ENCODE measurements at regions not wholly inside any gene's neighbourhood (a gene's known extent, or its start where the extent isn't known, plus 50 kb on each side); places are given as distances from the start of the nearest gene placed in this dataset.
"Not testable (repeated sequence)": the region's sequence is repeated elsewhere in the genome, so short reads cannot be mapped to it uniquely, and the experiment has no call there.

GRCh38 chr7:149635561-149636329 is 137.6 kb downstream of the ZNF467 start:
- DNase-seq (ENCODE audit: low read depth, low spot score), result no peak

- DNase-seq (ENCODE audit: low read depth, low spot score), result no peak
Measured at GRCh38 chr7:149633976-149634945, 136.7 kb upstream of the ZNF746 start.

DNA sequence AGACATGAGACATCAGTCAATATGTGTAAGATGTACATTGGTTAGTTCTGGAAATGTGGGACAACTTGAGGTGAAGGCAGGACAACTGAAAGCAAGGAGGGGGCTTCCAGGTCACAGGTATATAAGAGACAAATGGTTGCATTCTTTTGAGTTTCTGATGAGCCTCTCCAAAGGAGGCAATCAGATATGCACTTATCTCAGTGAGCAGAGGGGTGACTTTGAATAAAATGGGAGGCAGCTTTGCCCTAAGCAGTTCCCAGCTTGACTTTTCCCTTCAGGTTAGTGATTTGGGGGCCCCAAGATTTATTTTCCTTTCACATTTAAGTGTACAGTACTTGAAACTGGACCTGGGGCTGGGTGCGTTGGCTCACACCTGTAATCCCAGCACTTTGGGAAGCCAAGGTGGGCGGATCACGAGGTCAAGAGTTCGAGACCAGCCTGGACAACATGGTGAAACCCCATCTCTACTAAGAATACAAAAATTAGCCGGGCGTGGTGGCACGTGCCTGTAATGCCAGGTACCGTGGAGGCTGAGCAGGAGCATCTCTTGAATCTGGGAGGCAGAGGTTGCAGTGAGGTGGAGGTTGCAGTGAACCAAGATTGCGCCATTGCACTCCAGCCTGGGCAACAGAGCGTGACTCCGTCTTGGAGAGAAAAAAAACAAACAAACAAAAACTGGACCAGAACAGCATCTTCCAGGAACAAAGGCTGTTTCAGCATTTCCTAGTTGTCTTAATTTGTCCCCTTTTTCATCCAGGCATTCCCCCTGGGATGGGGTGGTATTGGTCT is 130.9 kb upstream of the ZNF746 start:
- not testable (repeated sequence) for DNase-seq (ENCODE audit: low read depth, low spot score)

GRCh38 chr7:149627911-149628310 is 130.3 kb upstream of the ZNF746 start:
- no peak for DNase-seq (ENCODE audit: low read depth, low spot score)

DNA sequence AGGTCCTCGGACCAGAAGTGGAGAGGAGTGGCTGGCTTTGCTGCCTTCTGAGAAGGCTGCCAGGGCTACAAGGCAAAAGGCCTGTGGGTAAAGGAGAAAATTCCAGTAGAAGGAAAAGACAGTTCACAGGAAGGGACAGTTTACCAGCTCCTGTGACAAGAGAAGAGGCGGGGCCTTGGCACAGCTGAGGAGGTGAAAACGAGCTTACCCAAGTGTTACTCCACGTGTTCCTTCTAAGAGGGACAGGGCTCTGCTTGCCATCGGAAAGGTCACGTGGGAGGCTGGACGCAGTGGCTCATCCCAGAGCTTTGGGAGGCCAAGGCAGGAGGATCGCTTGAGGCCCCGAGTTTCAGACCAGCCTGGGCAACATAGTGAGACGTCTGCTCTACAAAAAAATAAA is 129.4 kb upstream of the ZNF746 start:
- no peak for DNase-seq (ENCODE audit: low read depth, low spot score)

DNA sequence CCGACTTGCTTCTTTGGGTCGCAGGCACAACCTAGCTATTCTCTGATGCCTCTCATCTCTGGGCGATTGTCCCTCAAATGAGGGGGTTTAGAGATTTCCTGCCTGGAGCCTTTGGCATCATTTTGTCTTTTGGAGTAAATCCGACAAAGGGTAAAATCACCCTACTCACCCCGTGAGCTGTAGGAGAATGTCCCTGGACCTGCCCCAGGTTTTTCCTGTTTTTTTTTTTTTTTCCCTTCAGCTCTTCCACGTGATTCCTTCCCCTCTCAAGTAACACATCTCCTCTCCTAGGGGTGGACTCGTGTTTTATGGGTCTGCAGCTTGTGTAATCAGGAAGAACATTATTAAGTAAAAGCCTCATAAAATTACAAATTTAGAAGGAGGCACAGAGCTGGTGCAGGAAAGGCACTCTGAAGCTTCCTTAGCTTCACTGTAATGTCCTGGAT is 128.4 kb upstream of the ZNF746 start:
- DNase-seq (ENCODE audit: low read depth, low spot score), result no peak

DNA sequence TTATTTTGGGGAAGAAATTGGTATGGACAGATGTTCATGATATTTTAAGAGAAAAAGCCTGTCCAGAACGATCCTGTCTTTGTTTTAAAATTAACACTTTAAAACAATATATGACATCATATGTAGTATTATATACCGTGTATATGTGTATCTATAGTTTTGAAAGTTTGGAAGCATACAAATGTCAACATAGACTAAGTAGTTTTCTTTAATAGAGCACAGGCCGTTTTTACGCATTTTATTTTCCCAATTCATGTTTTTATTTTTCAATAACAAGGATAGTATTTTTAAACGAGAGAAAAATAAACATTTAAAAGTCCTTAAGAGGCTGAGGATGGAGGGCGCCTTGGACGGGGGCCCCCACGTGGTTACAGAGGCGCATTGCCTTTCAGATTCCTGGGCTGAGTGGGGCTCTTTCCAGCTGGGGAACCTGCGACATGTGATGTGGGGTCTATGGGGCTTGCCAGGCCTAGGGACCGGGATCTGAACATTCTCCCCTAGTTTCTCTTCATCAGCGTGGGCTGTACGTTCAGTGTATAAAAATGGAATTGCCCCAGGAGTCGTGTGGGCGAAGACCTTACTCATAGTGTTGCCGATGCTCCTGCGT is 127.8 kb upstream of the ZNF746 start:
- peak; percentile 41 for DNase-seq (ENCODE audit: low read depth, low spot score)

DNA sequence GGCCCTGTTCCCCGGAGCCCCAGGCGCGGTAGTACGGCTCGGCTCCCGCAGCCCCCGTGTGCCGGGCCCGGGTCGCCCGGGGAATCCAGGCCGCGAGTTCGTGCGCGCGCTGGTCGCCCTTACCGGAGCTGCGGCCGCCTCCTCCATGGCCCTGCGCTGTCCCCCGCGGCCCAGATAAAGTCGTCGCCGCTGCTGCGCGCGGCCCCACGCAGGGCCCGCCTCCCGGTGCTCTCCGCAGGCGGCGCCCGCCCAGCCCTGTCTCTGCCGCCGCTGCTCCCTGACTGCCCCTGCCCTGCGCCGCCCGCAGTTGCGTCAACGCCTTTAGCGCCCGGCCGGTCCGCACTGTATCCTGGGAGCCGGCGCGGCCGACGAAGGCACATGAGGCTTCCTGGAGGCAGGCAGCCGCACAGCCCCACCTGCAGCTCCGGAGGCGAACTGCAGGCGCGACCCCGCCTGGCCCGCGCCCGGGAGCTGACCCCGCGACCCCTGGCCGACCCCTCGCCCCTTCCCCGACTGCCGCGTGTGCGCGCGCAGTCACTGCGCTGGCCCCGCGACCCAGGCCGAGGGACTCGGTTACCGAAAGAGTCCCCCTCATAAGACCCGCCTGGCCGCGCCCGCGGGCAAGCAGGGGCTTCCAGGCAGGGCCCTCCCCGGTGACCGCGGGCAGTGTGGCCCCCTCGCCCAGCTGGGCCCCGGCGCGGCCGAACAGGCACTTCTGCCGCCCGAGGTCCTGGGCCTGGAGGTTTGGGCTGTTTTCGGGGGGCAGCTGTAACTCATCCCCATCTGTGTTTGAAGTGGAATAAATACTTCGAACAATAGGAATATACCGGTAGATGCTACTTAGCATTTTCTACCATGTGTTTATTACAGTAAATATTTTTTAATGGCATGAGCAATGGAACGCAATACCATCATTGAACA is 127.1 kb upstream of the ZNF746 start:
- peak; percentile 66 for DNase-seq (ENCODE audit: low read depth, low spot score)

DNA sequence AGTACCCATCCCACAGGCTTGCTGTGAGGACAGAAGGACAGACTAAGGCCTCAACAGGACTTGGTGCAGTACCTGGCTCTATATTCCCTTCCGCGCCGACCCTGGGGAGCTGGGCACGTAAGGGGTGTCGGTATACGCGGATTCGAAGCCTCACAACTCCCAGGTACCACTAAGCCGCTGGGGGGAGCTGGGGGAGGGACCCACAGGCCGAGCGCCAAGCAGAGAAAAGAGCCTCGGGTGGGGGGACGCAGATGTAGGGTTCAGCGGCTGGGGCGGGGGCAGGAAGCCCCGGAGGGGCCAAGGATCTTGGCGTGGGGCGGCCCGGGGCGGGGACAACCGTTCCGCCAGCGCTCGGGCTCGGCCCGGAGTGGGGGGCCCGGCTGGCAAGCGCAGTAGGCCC is 126.4 kb upstream of the ZNF746 start:
- no peak for DNase-seq (ENCODE audit: low read depth, low spot score)

DNA sequence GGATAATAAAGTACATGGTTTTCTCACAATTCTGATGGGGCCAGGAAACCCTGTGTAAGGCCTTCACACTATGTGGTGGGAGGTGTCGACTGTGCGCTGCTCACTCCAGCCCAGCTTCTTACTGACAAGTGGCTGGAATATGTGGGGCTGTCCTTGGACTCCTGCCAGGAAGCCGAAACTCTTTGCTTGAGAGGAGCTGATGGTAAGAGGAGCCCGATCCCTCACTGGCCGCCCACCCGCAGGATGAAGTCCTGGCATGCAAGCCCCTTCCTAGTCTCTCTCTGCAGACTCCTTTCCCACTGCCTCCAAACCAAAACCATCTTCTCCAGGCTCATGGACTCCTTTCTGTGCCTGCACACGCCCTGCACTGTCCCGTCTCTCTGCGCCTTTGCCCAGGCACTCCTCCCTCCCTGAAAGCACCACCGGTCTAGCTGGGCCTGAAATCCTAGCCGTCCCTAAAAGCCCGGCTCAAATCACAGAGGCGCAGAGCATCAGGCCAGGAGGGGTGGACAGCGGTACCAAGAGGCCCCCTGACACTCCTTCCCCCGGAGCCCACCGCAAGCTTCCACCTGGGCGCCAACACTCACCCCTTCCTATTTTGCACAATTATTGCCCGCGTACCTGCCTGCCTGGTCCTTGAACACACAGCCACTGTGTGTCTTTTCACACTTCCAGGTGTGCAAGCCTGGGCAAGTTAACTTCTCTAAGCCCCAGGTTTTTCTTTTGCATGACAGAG is 125.8 kb upstream of the ZNF746 start:
- not testable (repeated sequence) for DNase-seq (ENCODE audit: low read depth, low spot score)

DNA sequence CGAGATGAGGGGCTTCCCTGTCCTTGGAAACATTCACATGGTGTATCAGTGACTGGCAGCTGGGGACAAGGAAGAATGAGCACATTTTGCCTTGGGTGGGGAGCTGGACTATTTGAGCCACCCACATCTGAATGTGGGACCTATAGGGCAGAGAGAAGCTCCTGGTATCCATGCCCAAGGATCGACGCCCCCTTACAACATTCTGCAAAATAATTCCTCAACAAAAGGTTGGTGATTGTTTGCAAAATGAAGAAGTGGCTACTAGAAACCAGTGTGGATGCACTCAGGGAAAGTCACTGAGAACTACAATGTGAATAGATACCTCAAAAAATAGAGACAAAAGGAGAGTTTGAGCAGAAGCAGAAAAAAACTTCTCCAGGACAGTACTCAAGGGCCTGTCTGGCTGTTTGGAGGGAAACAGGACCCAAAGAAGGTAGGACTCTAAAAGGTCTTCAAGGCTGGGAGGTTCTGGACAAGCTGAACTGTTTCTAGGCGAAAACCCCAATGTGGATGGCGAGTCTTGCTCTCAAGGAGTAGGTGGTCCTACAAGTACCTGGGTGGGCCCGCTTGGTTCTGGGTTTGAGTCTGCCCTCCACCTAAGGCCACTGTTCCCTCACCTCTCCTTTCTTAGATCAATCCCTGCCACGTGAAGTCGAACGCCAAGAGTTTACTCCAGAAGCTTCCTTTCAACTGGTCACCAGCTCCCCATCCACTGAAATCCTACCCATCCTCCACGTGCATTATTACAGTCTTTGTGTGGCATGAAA is 125.0 kb upstream of the ZNF746 start:
- no peak for DNase-seq (ENCODE audit: low read depth, low spot score)

- no peak for DNase-seq (ENCODE audit: low read depth, low spot score)
Measured at GRCh38 chr7:149621776-149622175, 124.2 kb upstream of the ZNF746 start.

GRCh38 chr7:149620961-149621360 is 123.4 kb upstream of the ZNF746 start:
- no peak for DNase-seq (ENCODE audit: low read depth, low spot score)

GRCh38 chr7:149616898-149617297 is 119.3 kb upstream of the ZNF746 start:
- DNase-seq (ENCODE audit: low read depth, low spot score), result no peak

DNA sequence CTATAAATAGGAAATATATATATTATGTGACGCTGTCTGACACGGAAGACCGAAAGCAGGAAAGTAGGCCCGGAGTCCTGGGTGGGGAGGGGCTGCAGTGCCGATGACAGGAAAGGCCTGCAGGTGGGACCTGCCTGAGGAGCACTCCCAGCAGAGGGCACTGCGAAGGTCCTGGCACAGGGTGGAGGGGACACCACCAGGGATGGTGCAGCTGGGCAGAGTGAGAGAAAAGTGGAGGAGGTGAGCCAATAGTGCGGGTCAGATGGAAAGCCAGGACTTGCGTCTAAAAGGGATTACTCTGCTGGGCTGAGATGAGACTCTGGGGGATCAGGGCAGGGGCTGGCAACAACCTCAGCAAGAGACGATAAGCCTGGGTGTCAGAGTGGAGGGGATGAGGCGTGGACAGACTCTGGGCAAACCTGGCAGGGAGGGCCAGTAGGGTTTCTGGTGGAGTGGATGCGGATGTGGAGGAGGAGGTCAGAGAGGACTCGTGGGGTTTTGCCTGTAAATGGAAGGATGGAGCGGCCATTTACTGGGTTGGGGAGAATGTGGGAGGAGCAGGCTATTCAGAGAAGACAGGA is 118.2 kb upstream of the ZNF746 start:
- no peak for DNase-seq (ENCODE audit: low read depth, low spot score)

DNA sequence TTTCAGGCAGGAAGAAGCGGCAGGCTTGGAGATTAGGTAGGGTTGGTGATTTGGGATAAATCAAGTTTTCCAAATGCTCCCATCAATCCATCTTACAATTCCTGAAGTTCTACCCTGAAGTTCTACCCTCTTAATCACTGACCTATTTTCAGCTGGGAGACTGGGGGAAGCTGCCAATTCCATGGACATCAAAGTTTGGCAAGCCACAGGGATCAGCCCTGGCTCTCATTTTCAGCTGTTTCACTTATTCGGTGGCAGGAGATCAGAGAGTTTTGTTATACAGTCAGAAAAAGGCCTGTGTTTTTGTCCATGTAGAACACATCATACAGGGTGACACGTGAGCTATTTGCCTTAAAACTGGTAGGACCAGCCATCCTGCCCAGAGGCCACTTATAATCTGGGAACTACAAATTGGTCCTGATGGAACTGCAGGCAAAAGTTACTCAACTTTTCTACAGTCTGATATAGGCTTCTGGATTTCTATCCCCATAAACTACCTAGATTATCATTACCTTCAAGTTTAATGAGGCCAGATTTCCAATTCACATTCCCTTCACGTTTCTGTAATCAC is 112.9 kb upstream of the ZNF746 start:
- DNase-seq (ENCODE audit: low read depth, low spot score), result no peak

GRCh38 chr7:149608168-149608567 is 110.6 kb upstream of the ZNF746 start:
- DNase-seq (ENCODE audit: low read depth, low spot score), result no peak

DNA sequence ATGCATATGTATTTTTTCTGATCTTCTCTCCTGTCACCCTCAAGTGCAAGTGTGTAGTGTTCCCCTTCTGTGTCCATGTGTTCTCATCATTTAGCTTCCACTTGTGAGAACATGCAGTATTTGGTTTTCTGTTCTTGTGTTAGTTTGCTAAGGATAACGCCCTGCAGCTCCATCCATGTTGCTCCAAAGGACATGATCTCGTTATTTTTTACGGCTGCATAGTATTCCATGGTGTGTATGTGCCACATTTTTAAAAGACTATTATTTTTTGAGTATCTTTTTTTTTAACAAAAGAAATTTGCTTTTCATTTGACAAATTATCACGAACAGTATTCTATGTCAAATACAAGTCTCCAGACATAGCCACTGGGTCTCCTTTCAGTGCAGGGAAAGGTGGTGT is 110.1 kb upstream of the ZNF746 start:
- DNase-seq (ENCODE audit: low read depth, low spot score), result no peak

All from smooth muscle cell of the brain vasculature (primary cell).